PFSK-1 (cell line): ENCODE measurements at regions not wholly inside any gene's neighbourhood (a gene's known extent, or its start where the extent isn't known, plus 50 kb on each side); places are given as distances from the start of the nearest gene placed in this dataset.

Source experiments
- FOXP2 ChIP-seq: optimal IDR thresholded peaks from 2 replicates; pipeline ENCODE3; 2011; ENCODE audit warnings: borderline replicate concordance, control low read depth, inconsistent platforms; ENCODE audit not compliant: insufficient read depth; ENCODE audit errors: extremely low read length, extremely low read depth
- POLR2AphosphoS5 ChIP-seq: IDR thresholded peaks from 2 replicates; pipeline ENCODE4 v1.6.1; 2012; ENCODE audit warnings: low read depth, mild to moderate bottlenecking, control low read depth, low read length, moderate library complexity
- REST ChIP-seq, 2 experiments: IDR thresholded peaks; 2 replicates each; pipeline versions ENCODE4 v1.6.1 to v1.8.0; 2011 to 2012; ENCODE audit warnings: low read depth in 2 of 2, low read length in 2 of 2, control low read depth in 1 of 2, inconsistent platforms in 1 of 2, mild to moderate bottlenecking in 1 of 2, moderate library complexity in 1 of 2; ENCODE audit not compliant: insufficient read depth in 1 of 2
- SIN3A ChIP-seq: IDR thresholded peaks from 2 replicates; pipeline ENCODE4 v1.6.1; 2012; ENCODE audit warnings: mild to moderate bottlenecking, low read length, moderate library complexity, borderline replicate concordance; ENCODE audit not compliant: insufficient read depth
- TAF1 ChIP-seq: IDR thresholded peaks from 2 replicates; pipeline ENCODE4 v1.6.1; 2012; ENCODE audit warnings: low read length, control low read depth, borderline replicate concordance; ENCODE audit not compliant: insufficient read depth

DNA sequence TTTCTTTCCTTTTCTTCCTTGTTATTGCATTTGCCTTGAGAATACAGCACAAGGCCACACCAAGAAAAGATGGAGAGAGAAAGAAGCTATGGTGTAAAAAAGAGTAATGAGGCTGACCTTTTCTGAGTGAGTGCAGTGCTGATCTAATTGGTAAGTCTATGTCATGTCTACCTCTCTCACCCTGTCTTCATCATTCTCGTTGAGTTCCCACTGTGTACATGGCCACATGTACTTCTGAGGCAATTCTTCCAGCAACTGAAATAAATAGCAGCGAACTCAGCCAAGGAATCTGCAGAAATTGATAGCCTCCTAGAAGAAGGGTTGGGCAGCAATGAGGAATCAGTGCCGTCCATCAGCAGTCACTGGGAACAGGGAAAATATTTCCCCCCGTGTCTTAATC, 367.2 kb upstream of the SPTLC3 start:
- TF ChIP-seq POLR2AphosphoS5 (no peak), TAF1 (no peak), REST (IDR thresholded peaks at IDR 0.05; ENCODE audit: insufficient read depth in 1 of 2, low read depth in 2 of 2, low read length in 2 of 2) (no peak), SIN3A (no peak), FOXP2 (no peak)
